ENCODE measurements at regions not wholly inside any gene's neighbourhood (a gene's known extent, or its start where the extent isn't known, plus 50 kb on each side); places are given as distances from the start of the nearest gene placed in this dataset.

DNA sequence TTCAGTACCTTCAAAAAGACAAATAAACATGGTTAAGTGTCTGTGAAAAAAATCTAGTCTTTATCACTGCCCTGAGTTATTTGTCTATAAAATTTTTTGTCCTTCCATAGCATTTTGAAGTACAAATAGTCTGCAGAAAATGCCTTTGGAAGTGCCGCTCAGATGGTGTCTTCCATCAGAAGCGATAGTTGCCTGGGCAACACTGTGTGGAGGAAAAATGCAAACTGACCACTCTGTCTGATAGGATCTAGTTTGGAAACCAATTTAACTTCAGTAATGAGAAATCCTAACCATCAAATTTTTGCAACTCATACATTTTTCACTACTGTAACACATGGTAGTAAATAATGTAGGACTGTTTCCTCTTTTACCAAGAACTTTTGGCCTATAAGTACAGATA is 449.9 kb downstream of the PRELID2 start:
- TF ChIP-seq, protein P1, sequence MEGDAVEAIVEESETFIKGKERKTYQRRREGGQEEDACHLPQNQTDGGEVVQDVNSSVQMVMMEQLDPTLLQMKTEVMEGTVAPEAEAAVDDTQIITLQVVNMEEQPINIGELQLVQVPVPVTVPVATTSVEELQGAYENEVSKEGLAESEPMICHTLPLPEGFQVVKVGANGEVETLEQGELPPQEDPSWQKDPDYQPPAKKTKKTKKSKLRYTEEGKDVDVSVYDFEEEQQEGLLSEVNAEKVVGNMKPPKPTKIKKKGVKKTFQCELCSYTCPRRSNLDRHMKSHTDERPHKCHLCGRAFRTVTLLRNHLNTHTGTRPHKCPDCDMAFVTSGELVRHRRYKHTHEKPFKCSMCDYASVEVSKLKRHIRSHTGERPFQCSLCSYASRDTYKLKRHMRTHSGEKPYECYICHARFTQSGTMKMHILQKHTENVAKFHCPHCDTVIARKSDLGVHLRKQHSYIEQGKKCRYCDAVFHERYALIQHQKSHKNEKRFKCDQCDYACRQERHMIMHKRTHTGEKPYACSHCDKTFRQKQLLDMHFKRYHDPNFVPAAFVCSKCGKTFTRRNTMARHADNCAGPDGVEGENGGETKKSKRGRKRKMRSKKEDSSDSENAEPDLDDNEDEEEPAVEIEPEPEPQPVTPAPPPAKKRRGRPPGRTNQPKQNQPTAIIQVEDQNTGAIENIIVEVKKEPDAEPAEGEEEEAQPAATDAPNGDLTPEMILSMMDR (IDR thresholded peaks at IDR 0.05) = no peak
- TF ChIP-seq POLR2A (IDR thresholded peaks at IDR 0.05) = no peak
